ENCODE measurements at regions not wholly inside any gene's neighbourhood (a gene's known extent, or its start where the extent isn't known, plus 50 kb on each side); places are given as distances from the start of the nearest gene placed in this dataset.
"Not testable (repeated sequence)": the region's sequence is repeated elsewhere in the genome, so short reads cannot be mapped to it uniquely, and the experiment has no call there.

DNA sequence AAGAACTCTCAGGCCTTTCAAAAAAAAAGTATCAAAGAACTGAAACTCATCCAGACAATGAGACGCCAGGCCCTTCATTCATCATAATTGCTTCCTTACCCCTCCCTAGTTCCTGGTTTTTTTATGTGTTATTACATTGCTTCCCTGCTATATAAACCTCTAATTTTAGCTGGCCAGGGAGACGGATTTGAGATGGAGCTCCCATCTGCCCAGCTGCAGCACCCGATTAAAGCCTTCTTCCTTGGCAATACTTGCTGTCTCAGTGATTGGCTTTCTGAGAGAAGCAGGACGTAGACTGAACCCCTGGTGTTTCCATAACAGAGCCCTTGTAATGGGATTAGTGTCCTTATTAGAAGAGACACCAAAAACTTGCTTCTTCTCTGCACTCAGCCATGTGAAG is 62.4 kb downstream of the BARX1 start:
- Mint-ChIP-seq H3K4me1 (ENCODE audit: low read depth) (peaks cover 8% of the 10 kb centered on the region), H3K9me3 (peaks cover 7% of the 10 kb centered on the region), H3K27me3 (ENCODE audit: low read depth) (peaks cover 2% of the 10 kb centered on the region), H3K36me3 (ENCODE audit: insufficient read depth) (no peaks in the 10 kb centered on the region), H3K4me3 (no peak overlapping the region)
- ATAC-seq (no peak), DNase-seq (no peak)

DNA sequence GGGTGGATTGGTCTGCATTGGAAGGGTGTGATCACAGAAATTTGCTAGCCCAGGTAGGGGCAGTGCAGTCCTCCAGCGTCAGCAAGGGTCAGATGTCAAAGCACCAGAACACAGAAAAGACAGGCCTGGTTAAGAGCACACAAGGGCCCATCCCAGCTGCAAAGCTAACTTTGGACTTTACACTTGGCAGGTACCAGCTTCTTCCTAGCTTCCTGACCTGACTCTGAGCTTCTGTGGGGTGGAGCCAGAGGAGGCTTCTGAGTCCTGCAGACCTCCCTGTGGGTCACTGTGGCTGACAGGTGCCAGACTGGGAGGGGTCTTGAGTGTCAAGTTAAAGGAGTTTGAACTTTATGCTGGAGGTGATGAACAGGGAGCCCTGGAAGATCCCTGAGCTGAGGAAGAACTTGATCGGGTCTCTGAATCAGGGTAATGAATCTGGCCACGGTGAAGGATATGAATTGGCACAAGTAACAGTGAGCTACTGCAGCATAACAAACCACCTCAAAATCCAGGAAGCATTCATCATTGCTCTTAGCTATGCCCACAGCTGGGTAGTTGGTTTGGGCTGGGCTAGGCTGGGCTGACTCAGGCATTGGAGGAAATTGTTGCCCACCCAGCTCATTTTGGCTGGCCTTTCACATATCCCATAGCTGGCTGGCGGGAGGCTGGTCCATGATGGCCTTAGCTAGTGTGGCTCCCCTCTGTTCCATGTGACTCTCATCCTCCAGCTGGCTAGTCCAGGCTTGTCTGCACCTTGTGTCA is 63.4 kb downstream of the BARX1 start:
- Mint-ChIP-seq H3K9me3 (peaks cover 7% of the 10 kb centered on the region), H3K4me3 (no peak overlapping the region), H3K27me3 (ENCODE audit: low read depth) (peaks cover 5% of the 10 kb centered on the region), H3K4me1 (ENCODE audit: low read depth) (no peaks in the 10 kb centered on the region), H3K36me3 (ENCODE audit: insufficient read depth) (no peaks in the 10 kb centered on the region)
- DNase-seq = no peak
- ATAC-seq = no peak

GRCh38 chr9:93891050-93891449 is 64.1 kb downstream of the BARX1 start:
- H3K4me3 Mint-ChIP-seq = no peak overlapping the region
- H3K27me3 Mint-ChIP-seq (ENCODE audit: low read depth) = peaks cover 7% of the 10 kb centered on the region
- no peaks in the 10 kb centered on the region for H3K4me1 Mint-ChIP-seq (ENCODE audit: low read depth)
- ATAC-seq (no peak), DNase-seq (no peak)
- peaks cover 7% of the 10 kb centered on the region for H3K9me3 Mint-ChIP-seq
- no peaks in the 10 kb centered on the region for H3K36me3 Mint-ChIP-seq (ENCODE audit: insufficient read depth)

GRCh38 chr9:93890436-93890935 is 64.7 kb downstream of the BARX1 start:
- H3K27me3 Mint-ChIP-seq (ENCODE audit: low read depth) = peaks cover 7% of the 10 kb centered on the region
- no peaks in the 10 kb centered on the region for H3K36me3 Mint-ChIP-seq (ENCODE audit: insufficient read depth)
- H3K9me3 Mint-ChIP-seq = peaks cover 7% of the 10 kb centered on the region
- no peak overlapping the region for H3K4me3 Mint-ChIP-seq
- ATAC-seq = no peak
- H3K4me1 Mint-ChIP-seq (ENCODE audit: low read depth) = no peaks in the 10 kb centered on the region
- no peak for DNase-seq

DNA sequence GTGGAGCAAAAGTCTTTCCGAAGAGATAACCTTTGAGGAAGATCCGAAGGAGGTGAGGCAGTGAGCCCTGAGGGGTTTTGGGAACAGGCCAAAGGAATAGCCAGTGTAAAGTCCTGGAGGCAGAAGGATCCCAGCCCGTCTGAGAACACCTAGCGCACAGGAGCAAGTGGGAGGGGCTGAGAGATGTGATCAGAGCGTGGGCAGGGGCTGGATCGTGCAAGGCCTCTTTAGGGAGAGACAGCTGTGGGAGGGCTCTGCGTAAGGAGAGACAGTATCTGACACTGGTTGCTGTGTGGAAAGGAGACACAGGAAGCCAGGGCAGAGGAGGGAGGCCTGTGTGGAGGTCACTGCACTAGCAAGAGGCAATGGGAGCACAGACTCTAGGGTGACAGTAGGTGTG is 68.2 kb downstream of the BARX1 start:
- no peaks in the 10 kb centered on the region for H3K4me1 Mint-ChIP-seq (ENCODE audit: low read depth)
- H3K9me3 Mint-ChIP-seq = no peaks in the 10 kb centered on the region
- H3K27me3 Mint-ChIP-seq (ENCODE audit: low read depth) = peaks cover 10% of the 10 kb centered on the region
- H3K36me3 Mint-ChIP-seq (ENCODE audit: insufficient read depth) = no peaks in the 10 kb centered on the region
- ATAC-seq (no peak), DNase-seq (no peak)
- no peak overlapping the region for H3K4me3 Mint-ChIP-seq

- no peaks in the 10 kb centered on the region for H3K36me3 Mint-ChIP-seq (ENCODE audit: insufficient read depth)
- DNase-seq (no peak), ATAC-seq (no peak)
- no peaks in the 10 kb centered on the region for H3K4me1 Mint-ChIP-seq (ENCODE audit: low read depth)
- peaks cover 14% of the 10 kb centered on the region for H3K27me3 Mint-ChIP-seq (ENCODE audit: low read depth)
- no peaks in the 10 kb centered on the region for H3K9me3 Mint-ChIP-seq
- no peak overlapping the region for H3K4me3 Mint-ChIP-seq
Observed at GRCh38 chr9:93884808-93885207, 70.3 kb downstream of the BARX1 start.

DNA sequence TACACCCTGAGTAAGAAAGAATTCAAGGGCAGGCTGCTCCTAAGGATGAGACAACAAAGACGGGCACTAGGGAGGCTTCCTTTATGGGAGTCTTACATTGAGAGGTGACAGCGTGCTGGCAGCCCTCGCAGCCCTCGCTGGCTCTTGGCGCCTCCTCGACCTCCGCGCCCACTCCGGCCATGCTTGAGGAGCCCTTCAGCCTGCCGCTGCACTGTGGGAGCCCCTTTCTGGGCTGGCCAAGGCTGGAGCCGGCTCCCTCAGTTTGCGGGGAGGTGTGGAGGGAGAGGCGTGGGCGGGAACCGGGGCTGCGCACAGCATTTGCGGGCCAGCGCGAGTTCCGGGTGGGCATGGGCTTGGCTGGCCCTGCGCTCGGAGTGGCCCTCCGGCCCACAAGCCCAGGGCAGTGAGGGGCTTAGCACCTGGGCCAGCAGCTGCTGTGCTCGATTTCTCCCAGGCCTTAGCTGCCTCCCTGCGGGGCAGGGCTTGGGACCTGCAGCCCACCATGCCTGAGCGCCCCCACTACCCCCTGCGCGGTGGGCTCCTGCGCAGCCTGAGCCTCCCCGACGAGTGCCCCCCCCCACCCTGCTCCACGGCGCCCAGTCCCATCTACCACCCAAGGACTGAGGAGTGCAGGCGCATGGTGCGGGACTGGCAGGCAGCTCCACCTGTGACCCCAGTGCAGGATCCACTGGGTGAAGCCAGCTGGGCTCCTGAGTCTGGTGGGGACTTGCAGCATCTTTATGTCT is 75.3 kb downstream of the BARX1 start:
- H3K27me3 Mint-ChIP-seq (ENCODE audit: low read depth); H3K4me1 Mint-ChIP-seq (ENCODE audit: low read depth); ATAC-seq; DNase-seq; H3K4me3 Mint-ChIP-seq; H3K36me3 Mint-ChIP-seq (ENCODE audit: insufficient read depth): not testable (repeated sequence)
- peaks cover 11% of the 10 kb centered on the region for H3K9me3 Mint-ChIP-seq

GRCh38 chr9:93875330-93875729 is 79.8 kb downstream of the BARX1 start:
- Mint-ChIP-seq H3K36me3 (ENCODE audit: insufficient read depth) (peaks cover 6% of the 10 kb centered on the region), H3K4me1 (ENCODE audit: low read depth) (no peaks in the 10 kb centered on the region), H3K27me3 (ENCODE audit: low read depth) (peaks cover 5% of the 10 kb centered on the region), H3K4me3 (no peak overlapping the region), H3K9me3 (peaks cover 25% of the 10 kb centered on the region)
- ATAC-seq (no peak), DNase-seq (no peak)

DNA sequence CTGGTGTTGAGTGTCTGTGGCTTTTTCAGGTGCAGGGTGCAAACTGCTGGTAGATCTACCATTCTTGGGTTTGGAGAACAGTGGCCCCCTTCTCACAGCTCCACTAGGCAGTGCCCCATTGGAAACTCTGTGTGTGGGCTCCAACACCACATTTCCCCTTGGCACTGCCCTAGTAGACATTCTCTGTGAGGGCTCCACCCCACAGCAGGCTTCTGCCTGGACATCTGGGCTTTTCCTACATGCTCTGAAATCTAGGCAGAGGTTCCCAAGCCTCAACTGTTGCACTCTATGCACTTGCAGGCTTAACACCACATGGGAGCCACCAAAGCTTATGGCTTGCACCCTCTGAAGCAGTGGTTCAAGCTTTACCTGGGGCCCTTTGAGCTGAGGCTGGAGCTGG is 80.9 kb downstream of the BARX1 start:
- Mint-ChIP-seq H3K36me3 (ENCODE audit: insufficient read depth) (peaks cover 6% of the 10 kb centered on the region), H3K4me3 (no peak overlapping the region), H3K27me3 (ENCODE audit: low read depth) (peaks cover 8% of the 10 kb centered on the region), H3K4me1 (ENCODE audit: low read depth) (no peaks in the 10 kb centered on the region), H3K9me3 (peaks cover 25% of the 10 kb centered on the region)
- DNase-seq = no peak
- ATAC-seq = no peak

GRCh38 chr9:93871286-93871685 is 83.9 kb downstream of the BARX1 start:
- H3K4me1 Mint-ChIP-seq (ENCODE audit: low read depth) = no peaks in the 10 kb centered on the region
- H3K9me3 Mint-ChIP-seq = peaks cover 23% of the 10 kb centered on the region
- no peak for DNase-seq
- no peak overlapping the region for H3K4me3 Mint-ChIP-seq
- H3K27me3 Mint-ChIP-seq (ENCODE audit: low read depth) = peaks cover 11% of the 10 kb centered on the region
- H3K36me3 Mint-ChIP-seq (ENCODE audit: insufficient read depth) = peaks cover 6% of the 10 kb centered on the region
- ATAC-seq = no peak

GRCh38 chr9:93869863-93870262 is 85.3 kb downstream of the BARX1 start:
- no peak overlapping the region for H3K4me3 Mint-ChIP-seq
- H3K4me1 Mint-ChIP-seq (ENCODE audit: low read depth) = no peaks in the 10 kb centered on the region
- peaks cover 14% of the 10 kb centered on the region for H3K27me3 Mint-ChIP-seq (ENCODE audit: low read depth)
- no peak for ATAC-seq
- peaks cover 1% of the 10 kb centered on the region for H3K36me3 Mint-ChIP-seq (ENCODE audit: insufficient read depth)
- H3K9me3 Mint-ChIP-seq = peaks cover 14% of the 10 kb centered on the region
- DNase-seq = no peak

- H3K4me1 Mint-ChIP-seq (ENCODE audit: low read depth) = no peaks in the 10 kb centered on the region
- H3K9me3 Mint-ChIP-seq = peaks cover 10% of the 10 kb centered on the region
- peaks cover 17% of the 10 kb centered on the region for H3K27me3 Mint-ChIP-seq (ENCODE audit: low read depth)
- H3K4me3 Mint-ChIP-seq = no peak overlapping the region
- DNase-seq (no peak), ATAC-seq (no peak)
- no peaks in the 10 kb centered on the region for H3K36me3 Mint-ChIP-seq (ENCODE audit: insufficient read depth)
Observed at GRCh38 chr9:93869088-93869487, 86.1 kb downstream of the BARX1 start.

DNA sequence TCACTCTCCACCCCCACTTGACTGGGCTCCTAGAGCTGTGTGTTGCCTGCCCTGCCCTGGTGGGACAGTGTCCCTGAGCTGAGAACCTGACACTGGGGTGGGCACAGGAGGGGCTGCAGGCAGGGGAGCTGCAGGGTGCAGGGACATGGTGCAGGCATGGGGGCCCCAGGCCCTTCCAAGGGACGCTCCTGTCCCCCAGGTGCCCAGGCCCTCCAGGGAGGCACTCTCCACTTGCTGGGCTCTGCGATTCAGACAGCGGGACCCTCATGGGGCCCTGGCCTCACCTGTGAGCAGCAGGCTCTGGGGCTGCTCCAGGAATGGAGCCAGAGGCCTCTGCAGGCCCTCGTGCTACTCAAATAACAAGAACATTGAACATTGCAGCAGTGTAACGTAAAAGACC is 89.4 kb downstream of the BARX1 start:
- H3K27me3 Mint-ChIP-seq (ENCODE audit: low read depth) = peaks cover 28% of the 10 kb centered on the region
- DNase-seq (no peak), ATAC-seq (no peak)
- no peaks in the 10 kb centered on the region for H3K36me3 Mint-ChIP-seq (ENCODE audit: insufficient read depth)
- no peaks in the 10 kb centered on the region for H3K9me3 Mint-ChIP-seq
- H3K4me1 Mint-ChIP-seq (ENCODE audit: low read depth) = no peaks in the 10 kb centered on the region
- H3K4me3 Mint-ChIP-seq = no peak overlapping the region

GRCh38 chr9:93865245-93865644 is 89.9 kb downstream of the BARX1 start:
- DNase-seq (no peak), ATAC-seq (no peak)
- H3K27me3 Mint-ChIP-seq (ENCODE audit: low read depth) = peaks cover 30% of the 10 kb centered on the region
- no peak overlapping the region for H3K4me3 Mint-ChIP-seq
- H3K9me3 Mint-ChIP-seq = no peaks in the 10 kb centered on the region
- H3K4me1 Mint-ChIP-seq (ENCODE audit: low read depth) = no peaks in the 10 kb centered on the region
- no peaks in the 10 kb centered on the region for H3K36me3 Mint-ChIP-seq (ENCODE audit: insufficient read depth)

GRCh38 chr9:93864840-93865239 is 90.3 kb downstream of the BARX1 start:
- no peaks in the 10 kb centered on the region for H3K4me1 Mint-ChIP-seq (ENCODE audit: low read depth)
- H3K36me3 Mint-ChIP-seq (ENCODE audit: insufficient read depth) = no peaks in the 10 kb centered on the region
- DNase-seq (no peak), ATAC-seq (no peak)
- no peak overlapping the region for H3K4me3 Mint-ChIP-seq
- peaks cover 32% of the 10 kb centered on the region for H3K27me3 Mint-ChIP-seq (ENCODE audit: low read depth)
- H3K9me3 Mint-ChIP-seq = no peaks in the 10 kb centered on the region

All from activated T-cell treated with anti-CD3 and anti-CD28 coated beads, Interleukin-2, amount 50 U/mL, for 4 hours (primary cell).